ENCODE measurements at regions not wholly inside any gene's neighbourhood (a gene's known extent, or its start where the extent isn't known, plus 50 kb on each side); places are given as distances from the start of the nearest gene placed in this dataset.

DNA sequence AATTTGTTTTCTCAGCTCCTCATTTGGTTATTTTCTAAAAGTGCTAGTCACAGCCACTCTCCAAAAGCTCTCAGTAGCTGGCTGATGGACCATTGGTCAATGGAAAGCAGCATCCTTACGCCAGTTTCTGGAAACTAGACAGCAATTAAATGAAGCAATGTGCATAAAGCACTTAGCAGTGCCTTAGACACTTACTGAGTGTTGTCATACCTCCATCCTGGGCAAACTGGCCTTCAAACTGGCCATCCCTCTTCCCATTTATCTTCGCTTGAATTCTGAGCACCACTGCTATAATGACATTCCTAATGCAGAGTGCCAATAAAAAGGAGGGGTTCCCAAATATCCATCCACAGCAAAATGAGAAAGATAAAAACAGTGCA, 209.2 kb downstream of the ENC1 start:
- H3K27ac ChIP-seq = no peak overlapping the region
- H3K9ac ChIP-seq = no peak overlapping the region
- no peaks in the 10 kb centered on the region for H3K36me3 ChIP-seq (ENCODE audit: control insufficient read depth, insufficient read depth, low read length)
- no peak overlapping the region for H2AFZ ChIP-seq
- H3K79me2 ChIP-seq = no peaks in the 10 kb centered on the region
- TF ChIP-seq CTCF (IDR thresholded peaks at IDR 0.05) = no peak
- no peaks in the 10 kb centered on the region for H3K27me3 ChIP-seq (ENCODE audit: control insufficient read depth, insufficient read depth, low read length)
- H3K4me1 ChIP-seq = no peaks in the 10 kb centered on the region
- H3K4me3 ChIP-seq (ENCODE audit: low read depth, low read length) = no peak overlapping the region
- H3K4me2 ChIP-seq (ENCODE audit: low read length) = no peak overlapping the region
- no peaks in the 10 kb centered on the region for H3K9me3 ChIP-seq (ENCODE audit: control insufficient read depth, low read length)

GRCh38 chr5:74430631-74431289, 209.8 kb downstream of the ENC1 start:
- Histone ChIP-seq H3K79me2 (no peaks in the 10 kb centered on the region), H3K36me3 (ENCODE audit: control insufficient read depth, insufficient read depth, low read length) (no peaks in the 10 kb centered on the region), H3K9ac (no peak overlapping the region), H3K27me3 (ENCODE audit: control insufficient read depth, insufficient read depth, low read length) (no peaks in the 10 kb centered on the region), H3K9me3 (ENCODE audit: control insufficient read depth, low read length) (no peaks in the 10 kb centered on the region), H2AFZ (no peak overlapping the region), H3K4me1 (no peaks in the 10 kb centered on the region), H3K4me2 (ENCODE audit: low read length) (no peak overlapping the region), H3K27ac (no peak overlapping the region), H3K4me3 (ENCODE audit: low read depth, low read length) (no peak overlapping the region)
- no peak for TF ChIP-seq CTCF (IDR thresholded peaks at IDR 0.05)

- Histone ChIP-seq H3K27me3 (ENCODE audit: control insufficient read depth, insufficient read depth, low read length) (no peaks in the 10 kb centered on the region), H3K36me3 (ENCODE audit: control insufficient read depth, insufficient read depth, low read length) (no peaks in the 10 kb centered on the region), H3K27ac (no peak overlapping the region)
These were observed 211.0 kb downstream of the ENC1 start for GRCh38 chr5:74429495-74429894.

DNA sequence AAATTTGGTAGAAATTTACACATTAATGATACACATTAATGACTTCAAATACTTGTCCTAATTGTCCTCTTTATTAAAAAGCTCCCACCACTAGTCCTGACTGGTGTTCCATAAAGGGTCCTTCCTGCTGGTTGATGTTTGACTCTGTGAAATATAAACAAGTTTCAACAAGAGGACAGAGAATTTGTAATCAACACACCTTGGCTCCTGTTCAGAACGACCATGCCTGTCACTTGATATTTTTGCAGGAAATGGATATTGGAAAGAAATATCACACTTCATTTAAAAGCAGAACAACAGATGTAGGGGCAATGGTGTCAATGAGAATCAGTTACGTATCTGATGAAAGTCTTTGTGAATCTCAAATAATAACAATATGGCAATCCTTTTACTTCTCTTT, 211.7 kb downstream of the ENC1 start:
- Histone ChIP-seq H3K4me3 (ENCODE audit: low read depth, low read length) (no peak overlapping the region), H3K79me2 (no peaks in the 10 kb centered on the region), H2AFZ (no peak overlapping the region), H3K9ac (no peak overlapping the region), H3K9me3 (ENCODE audit: control insufficient read depth, low read length) (no peaks in the 10 kb centered on the region), H3K4me2 (ENCODE audit: low read length) (no peak overlapping the region), H3K4me1 (no peaks in the 10 kb centered on the region), H3K36me3 (ENCODE audit: control insufficient read depth, insufficient read depth, low read length) (no peaks in the 10 kb centered on the region), H3K27ac (no peak overlapping the region), H3K27me3 (ENCODE audit: control insufficient read depth, insufficient read depth, low read length) (no peaks in the 10 kb centered on the region)
- no peak for TF ChIP-seq CTCF (IDR thresholded peaks at IDR 0.05)

More at GRCh38 chr5:74429495-74429894, 211.0 kb downstream of the ENC1 start:
- no peaks in the 10 kb centered on the region for H3K79me2 ChIP-seq
- H3K4me1 ChIP-seq = no peaks in the 10 kb centered on the region
- no peak overlapping the region for H3K9ac ChIP-seq
- no peak for TF ChIP-seq CTCF (IDR thresholded peaks at IDR 0.05)
- no peaks in the 10 kb centered on the region for H3K9me3 ChIP-seq (ENCODE audit: control insufficient read depth, low read length)
- no peak overlapping the region for H3K4me3 ChIP-seq (ENCODE audit: low read depth, low read length)
- no peak overlapping the region for H3K4me2 ChIP-seq (ENCODE audit: low read length)
- no peak overlapping the region for H2AFZ ChIP-seq

DNA sequence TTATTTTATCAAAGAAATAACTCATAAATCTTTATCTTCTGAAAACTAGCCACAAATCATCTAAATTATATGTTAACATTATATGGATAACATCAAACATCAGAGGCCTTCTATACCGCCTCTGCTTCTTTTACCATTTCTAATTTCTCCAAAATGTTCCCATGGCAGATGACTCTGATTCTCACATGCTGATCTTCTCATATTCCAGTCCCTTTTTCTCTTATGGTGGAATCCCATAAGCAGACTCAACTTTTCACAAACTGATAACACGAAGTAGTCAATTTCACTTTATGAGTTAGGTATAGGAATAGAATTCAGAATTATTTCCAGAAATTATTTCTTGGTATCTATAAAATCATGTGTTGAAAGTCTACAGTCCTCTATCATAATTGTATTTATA, 212.3 kb downstream of the ENC1 start:
- no peaks in the 10 kb centered on the region for H3K27me3 ChIP-seq (ENCODE audit: control insufficient read depth, insufficient read depth, low read length)
- no peaks in the 10 kb centered on the region for H3K9me3 ChIP-seq (ENCODE audit: control insufficient read depth, low read length)
- H2AFZ ChIP-seq = no peak overlapping the region
- no peak for TF ChIP-seq CTCF (IDR thresholded peaks at IDR 0.05)
- H3K79me2 ChIP-seq = no peaks in the 10 kb centered on the region
- no peak overlapping the region for H3K4me2 ChIP-seq (ENCODE audit: low read length)
- no peaks in the 10 kb centered on the region for H3K4me1 ChIP-seq
- H3K9ac ChIP-seq = no peak overlapping the region
- H3K4me3 ChIP-seq (ENCODE audit: low read depth, low read length) = no peak overlapping the region
- no peak overlapping the region for H3K27ac ChIP-seq
- H3K36me3 ChIP-seq (ENCODE audit: control insufficient read depth, insufficient read depth, low read length) = no peaks in the 10 kb centered on the region

Data from parathyroid adenoma (tissue), 2 donors.